ENCODE measurements at regions not wholly inside any gene's neighbourhood (a gene's known extent, or its start where the extent isn't known, plus 50 kb on each side); places are given as distances from the start of the nearest gene placed in this dataset.

- no peak for DNase-seq
Observed at GRCh38 chr11:15779518-15779917, 576.8 kb downstream of the SOX6 start.

GRCh38 chr11:15780382-15780781 is 576.0 kb downstream of the SOX6 start:
- no peak for DNase-seq

GRCh38 chr11:15780837-15781236 is 575.5 kb downstream of the SOX6 start:
- no peak for DNase-seq

- DNase-seq: no peak
Observed at GRCh38 chr11:15783619-15784018, 572.7 kb downstream of the SOX6 start.

- no peak for DNase-seq
Observed at GRCh38 chr11:15793043-15793996, 563.0 kb downstream of the SOX6 start.

GRCh38 chr11:15794361-15795150 is 561.8 kb downstream of the SOX6 start:
- no peak for DNase-seq

GRCh38 chr11:15795378-15795777 is 561.0 kb downstream of the SOX6 start:
- DNase-seq: no peak

GRCh38 chr11:15800111-15800800 is 556.1 kb downstream of the SOX6 start:
- DNase-seq: no peak

GRCh38 chr11:15801126-15801525 is 555.2 kb downstream of the SOX6 start:
- DNase-seq: no peak

- no peak for DNase-seq
Observed at GRCh38 chr11:15801616-15802015, 554.7 kb downstream of the SOX6 start.

GRCh38 chr11:15805726-15806125 is 550.6 kb downstream of the SOX6 start:
- no peak for DNase-seq

- DNase-seq: no peak
Observed at GRCh38 chr11:15806217-15806616, 550.1 kb downstream of the SOX6 start.

- DNase-seq: no peak
Observed at GRCh38 chr11:15807827-15808226, 548.5 kb downstream of the SOX6 start.

- no peak for DNase-seq
Observed at GRCh38 chr11:15810082-15810481, 546.3 kb downstream of the SOX6 start.

- DNase-seq: no peak
Observed at GRCh38 chr11:15810525-15810924, 545.8 kb downstream of the SOX6 start.

- DNase-seq: no peak
Observed at GRCh38 chr11:15815246-15816195, 540.8 kb downstream of the SOX6 start.

GRCh38 chr11:15816260-15816871 is 540.0 kb downstream of the SOX6 start:
- no peak for DNase-seq

- no peak for DNase-seq
Observed at GRCh38 chr11:15817001-15817400, 539.3 kb downstream of the SOX6 start.

GRCh38 chr11:15818132-15818842 is 538.1 kb downstream of the SOX6 start:
- DNase-seq: no peak

GRCh38 chr11:15819679-15820286 is 536.6 kb downstream of the SOX6 start:
- no peak for DNase-seq

GRCh38 chr11:15821451-15821850 is 534.9 kb downstream of the SOX6 start:
- DNase-seq: no peak

Measured in COR-L47 (cell line).